ENCODE measurements at regions not wholly inside any gene's neighbourhood (a gene's known extent, or its start where the extent isn't known, plus 50 kb on each side); places are given as distances from the start of the nearest gene placed in this dataset.

DNA sequence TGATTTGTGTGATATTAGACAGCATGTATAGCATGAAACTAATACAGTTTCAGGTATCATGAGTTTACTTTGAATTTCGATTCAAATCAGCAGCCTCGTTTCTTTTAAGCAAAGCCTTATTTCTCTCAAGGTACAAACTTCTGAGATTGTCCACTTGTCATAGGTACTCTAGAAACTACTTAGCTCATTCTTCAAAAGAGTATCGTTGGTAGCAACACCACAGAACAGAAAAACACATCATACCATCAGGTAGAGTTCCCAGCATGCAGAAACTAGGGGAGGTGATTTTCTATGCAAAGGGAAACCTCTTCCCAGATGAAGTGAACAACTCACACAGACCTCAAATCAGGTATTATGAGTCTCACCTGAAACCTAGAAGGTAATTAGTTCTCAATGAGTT is 237.0 kb upstream of the SOX9 start:
- Histone ChIP-seq H2BK12ac (ENCODE audit: low read depth, low read length) (no peak overlapping the region), H3K9ac (replicated peaks in 1 of 4; ENCODE audit: extremely low read depth in 1 of 4, low read depth in 3 of 4, low read length in 3 of 4) (no peak overlapping the region), H2BK20ac (ENCODE audit: low read length) (no peak overlapping the region), H2AK5ac (ENCODE audit: low read depth, low read length) (no peak overlapping the region), H2AFZ (ENCODE audit: low read length) (no peak overlapping the region), H4K20me1 (replicated peaks in 1 of 2; ENCODE audit: control insufficient read depth in 1 of 2, insufficient read depth in 2 of 2, low read length in 2 of 2) (no peaks in the 10 kb centered on the region), H4K8ac (ENCODE audit: extremely low read depth, insufficient read depth, low read length) (no peak overlapping the region), H3K4me1 (replicated peaks in 1 of 4; ENCODE audit: control insufficient read depth in 3 of 4, insufficient read depth in 4 of 4, low read length in 3 of 4) (no peaks in the 10 kb centered on the region), H2BK120ac (replicated peaks; ENCODE audit: low read depth, low read length) (no peak overlapping the region), H3K56ac (replicated peaks; ENCODE audit: insufficient read length, low read depth, low read length) (no peak overlapping the region), H3K27me3 (replicated peaks in 1 of 4; ENCODE audit: control insufficient read depth in 3 of 4, extremely low read depth in 1 of 4, insufficient read depth in 3 of 4, low read length in 3 of 4) (no peaks in the 10 kb centered on the region), H3K27ac (ENCODE audit: low read depth, low read length) (no peak overlapping the region), H3K9me3 (ENCODE audit: insufficient read depth in 2 of 2, low read depth in 1 of 2, low read length in 1 of 2) (no peaks in the 10 kb centered on the region), H4K5ac (ENCODE audit: insufficient read length, low read depth, low read length) (no peak overlapping the region), H3K36me3 (ENCODE audit: control insufficient read depth in 2 of 4, insufficient read depth in 4 of 4, low read length in 3 of 4) (no peaks in the 10 kb centered on the region), H3K14ac (ENCODE audit: insufficient read length) (no peak overlapping the region), H4K91ac (replicated peaks; ENCODE audit: insufficient read length, low read length) (no peak overlapping the region), H3K23me2 (ENCODE audit: low read depth, low read length) (no peaks in the 10 kb centered on the region), H2BK15ac (ENCODE audit: low read length) (no peak overlapping the region), H3K79me1 (ENCODE audit: low read depth, low read length) (no peaks in the 10 kb centered on the region), H3K4me2 (ENCODE audit: insufficient read depth in 1 of 2, low read depth in 2 of 2, low read length in 2 of 2) (no peak overlapping the region), H3K4ac (replicated peaks; ENCODE audit: insufficient read length, low read depth, low read length) (no peak overlapping the region), H2BK5ac (ENCODE audit: low read depth, low read length) (no peak overlapping the region), H3K4me3 (ENCODE audit: extremely low read depth in 1 of 4, insufficient read depth in 2 of 4, low read depth in 3 of 4, low read length in 4 of 4) (no peak overlapping the region), H3K23ac (ENCODE audit: insufficient read length) (no peak overlapping the region), H3K18ac (ENCODE audit: extremely low read depth, low read length) (no peak overlapping the region), H3K79me2 (ENCODE audit: control insufficient read depth in 1 of 2, insufficient read depth in 2 of 2, low read length in 2 of 2) (no peaks in the 10 kb centered on the region)
- DNase-seq (ENCODE audit: low read depth in 1 of 2, low spot score in 2 of 2) (no peak), FAIRE-seq (no peak)
- CTCF ChIA-PET (ENCODE audit: partially characterized antibody): interaction anchor here (0.7 to 1.4 kb wide), 2 partner anchors 75 to 118 kb away, joined by 3 to 4 read pairs; no protein-coding TSS in a partner anchor
- POLR2A ChIA-PET (ENCODE audit: partially characterized antibody): no interaction called here
- 93% methylated on average over 3 of the region's 3 CpGs; no CpG with 5 or more reads in 1 of the 2 experiments for WGBS, 2 experiments (ENCODE audit: extremely low coverage in 1 of 2, insufficient coverage in 1 of 2, insufficient read length in 1 of 2, insufficient replicate concordance in 2 of 2, low coverage in 1 of 2, low lambda C conversion rate in 2 of 2, missing lambda C conversion rate in 1 of 2)
- TF ChIP-seq POLR2A (IDR thresholded peaks at IDR 0.05; ENCODE audit: control extremely low read depth in 1 of 2, low read depth in 2 of 2, low read length in 2 of 2) (no peak), CHD1 (IDR thresholded peaks at IDR 0.05; ENCODE audit: low read depth, low read length) (no peak), RNF2 (IDR thresholded peaks at IDR 0.05; ENCODE audit: borderline replicate concordance, low read depth, low read length, missing control alignments, poor library complexity, severe bottlenecking) (no peak), TAF7 (optimal IDR thresholded peaks at IDR 0.05; ENCODE audit: borderline replicate concordance, low read depth, low read length) (no peak), CEBPB (IDR thresholded peaks at IDR 0.05; ENCODE audit: low read depth, low read length) (no peak), RAD21 (IDR thresholded peaks at IDR 0.05 in 1 of 2, conservative IDR thresholded peaks at IDR 0.05 in 1 of 2; ENCODE audit: low read depth in 2 of 2, low read length in 2 of 2) (no peak), SP4 (IDR thresholded peaks at IDR 0.05; ENCODE audit: low read length) (no peak), CBX5 (IDR thresholded peaks at IDR 0.05; ENCODE audit: low read depth, low read length) (no peak), SP2 (IDR thresholded peaks at IDR 0.05; ENCODE audit: low read length) (no peak)
